AG09309 (cell line): ENCODE measurements at regions not wholly inside any gene's neighbourhood (a gene's known extent, or its start where the extent isn't known, plus 50 kb on each side); places are given as distances from the start of the nearest gene placed in this dataset.

Source experiments
- DNase-seq: peaks from one replicate; pipeline ENCODE4 v3.0.0-alpha.2; 2010; ENCODE audit warnings: low read depth
- H3K4me3 ChIP-seq: 2 replicates; pipeline ENCODE4 v1.5.1; 2011; ENCODE audit warnings: mild to moderate bottlenecking, low read depth, low read length, moderate library complexity; ENCODE audit not compliant: control insufficient read depth
- CTCF ChIP-seq: IDR thresholded peaks from 2 replicates; pipeline ENCODE4 v1.5.1; 2011; ENCODE audit warnings: mild to moderate bottlenecking, low read depth, low read length, inconsistent platforms; ENCODE audit not compliant: insufficient read depth, control insufficient read depth; ENCODE audit errors: missing control alignments

- no peak for DNase-seq
- TF ChIP-seq CTCF: no peak
- no peak overlapping the region for H3K4me3 ChIP-seq
These were observed 160.0 kb upstream of the GCFC2 start for GRCh38 chr2:75870651-75871137.

GRCh38 chr2:75870133-75870532, 159.4 kb upstream of the GCFC2 start:
- no peak for DNase-seq
- H3K4me3 ChIP-seq: no peak overlapping the region
- no peak for TF ChIP-seq CTCF

- DNase-seq: no peak
- no peak overlapping the region for H3K4me3 ChIP-seq
- no peak for TF ChIP-seq CTCF
These were observed 155.0 kb upstream of the GCFC2 start for GRCh38 chr2:75865702-75866101.

- no peak for DNase-seq
These were observed 154.4 kb upstream of the GCFC2 start for GRCh38 chr2:75865083-75865482.

GRCh38 chr2:75862547-75862946, 151.8 kb upstream of the GCFC2 start:
- no peak for TF ChIP-seq CTCF
- DNase-seq: no peak
- no peak overlapping the region for H3K4me3 ChIP-seq

More at GRCh38 chr2:75865083-75865482, 154.4 kb upstream of the GCFC2 start:
- H3K4me3 ChIP-seq: no peak overlapping the region
- no peak for TF ChIP-seq CTCF

- TF ChIP-seq CTCF: no peak
- DNase-seq: no peak
These were observed 142.7 kb upstream of the GCFC2 start for GRCh38 chr2:75853436-75853835.

GRCh38 chr2:75852639-75853038, 141.9 kb upstream of the GCFC2 start:
- no peak for TF ChIP-seq CTCF
- no peak for DNase-seq
- H3K4me3 ChIP-seq: no peak overlapping the region

More at GRCh38 chr2:75853436-75853835, 142.7 kb upstream of the GCFC2 start:
- H3K4me3 ChIP-seq: no peak overlapping the region
